Kidney epithelial cell (primary cell): ENCODE measurements at regions not wholly inside any gene's neighbourhood (a gene's known extent, or its start where the extent isn't known, plus 50 kb on each side); places are given as distances from the start of the nearest gene placed in this dataset.

ENCODE experiments used
- DNase-seq: peaks from one replicate; pipeline ENCODE4 v3.0.0-alpha.2; 2010; ENCODE audit warnings: low read depth
- H3K27me3 ChIP-seq: 2 replicates; pipeline ENCODE4 v1.6.0; 2011; ENCODE audit warnings: low read length; ENCODE audit not compliant: control insufficient read depth, insufficient read depth
- H3K36me3 ChIP-seq: 2 replicates; pipeline ENCODE4 v1.5.1; 2011; ENCODE audit warnings: low read length; ENCODE audit not compliant: control insufficient read depth, insufficient read depth
- H3K4me3 ChIP-seq: 2 replicates; pipeline ENCODE4 v1.5.1; 2011; ENCODE audit warnings: low read depth, mild to moderate bottlenecking, control low read depth, low read length
- CTCF ChIP-seq: IDR thresholded peaks from 2 replicates; pipeline ENCODE4 v1.5.1; 2011; ENCODE audit warnings: mild to moderate bottlenecking, moderate library complexity, low read length, control low read depth, inconsistent platforms; ENCODE audit not compliant: insufficient read depth, poor library complexity, severe bottlenecking

GRCh38 chr22:48139776-48140175, 1377.3 kb downstream of the TBC1D22A start:
- no peaks in the 10 kb centered on the region for H3K36me3 ChIP-seq
- no peak for DNase-seq

GRCh38 chr22:48138855-48139254, 1376.4 kb downstream of the TBC1D22A start:
- no peak for DNase-seq
- no peak overlapping the region for H3K4me3 ChIP-seq
- no peaks in the 10 kb centered on the region for H3K27me3 ChIP-seq
- no peaks in the 10 kb centered on the region for H3K36me3 ChIP-seq
- no peak for TF ChIP-seq CTCF

More at GRCh38 chr22:48139776-48140175, 1377.3 kb downstream of the TBC1D22A start:
- Histone ChIP-seq H3K27me3 (no peaks in the 10 kb centered on the region), H3K4me3 (no peak overlapping the region)
- TF ChIP-seq CTCF = no peak

- H3K4me3 ChIP-seq = no peak overlapping the region
- no peak for DNase-seq
- no peaks in the 10 kb centered on the region for H3K36me3 ChIP-seq
- no peaks in the 10 kb centered on the region for H3K27me3 ChIP-seq
- TF ChIP-seq CTCF = no peak
Measured at GRCh38 chr22:48138427-48138826, 1376.0 kb downstream of the TBC1D22A start.

- Histone ChIP-seq H3K27me3 (no peaks in the 10 kb centered on the region), H3K4me3 (no peak overlapping the region), H3K36me3 (no peaks in the 10 kb centered on the region)
- no peak for TF ChIP-seq CTCF
- no peak for DNase-seq
Measured at GRCh38 chr22:48137640-48138039, 1375.2 kb downstream of the TBC1D22A start.

- TF ChIP-seq CTCF = no peak
- no peak for DNase-seq
- Histone ChIP-seq H3K36me3 (no peaks in the 10 kb centered on the region), H3K27me3 (no peaks in the 10 kb centered on the region), H3K4me3 (no peak overlapping the region)
Measured at GRCh38 chr22:48135592-48135991, 1373.1 kb downstream of the TBC1D22A start.

GRCh38 chr22:48125416-48125815, 1363.0 kb downstream of the TBC1D22A start:
- DNase-seq = no peak
- no peak overlapping the region for H3K4me3 ChIP-seq
- no peak for TF ChIP-seq CTCF
- H3K27me3 ChIP-seq = no peaks in the 10 kb centered on the region
- H3K36me3 ChIP-seq = no peaks in the 10 kb centered on the region
